Endodermal cell (in vitro differentiated cells): ENCODE measurements at regions not wholly inside any gene's neighbourhood (a gene's known extent, or its start where the extent isn't known, plus 50 kb on each side); places are given as distances from the start of the nearest gene placed in this dataset.

Experiments
- DNase-seq: peaks from one replicate; pipeline ENCODE4 v3.0.0-alpha.2; 2017
- H3K27ac ChIP-seq: 2 replicates; pipeline ENCODE4 v1.5.1; 2013; ENCODE audit warnings: mild to moderate bottlenecking, low read depth, low read length, moderate library complexity
- H3K27me3 ChIP-seq: 2 replicates; pipeline ENCODE4 v1.6.1; 2013; ENCODE audit warnings: mild to moderate bottlenecking, low read length, moderate library complexity; ENCODE audit not compliant: insufficient read depth, control insufficient read depth, poor library complexity, severe bottlenecking
- H3K36me3 ChIP-seq: 2 replicates; pipeline ENCODE4 v1.7.0; 2013; ENCODE audit warnings: mild to moderate bottlenecking, low read length, moderate library complexity; ENCODE audit not compliant: control insufficient read depth, insufficient read depth
- H3K4me1 ChIP-seq: one replicate; pipeline ENCODE4 v1.7.0; 2013; ENCODE audit warnings: low read length; ENCODE audit not compliant: control insufficient read depth, insufficient read depth
- H3K4me3 ChIP-seq: 2 replicates; pipeline ENCODE4 v1.5.1; 2013; ENCODE audit warnings: mild to moderate bottlenecking, low read length, moderate library complexity
- H3K9ac ChIP-seq: 2 replicates; pipeline ENCODE4 v1.6.1; 2013; ENCODE audit warnings: mild to moderate bottlenecking, low read length, moderate library complexity; ENCODE audit not compliant: poor library complexity, severe bottlenecking; ENCODE audit errors: extremely low read depth
- H3K9me3 ChIP-seq: 2 replicates; pipeline ENCODE4 v1.6.1; 2013; ENCODE audit warnings: mild to moderate bottlenecking, low read length, moderate library complexity; ENCODE audit not compliant: control insufficient read depth
- H3K27ac Mint-ChIP-seq: 2 replicates; pipeline ENCODE4 v1.8.0; 2020; ENCODE audit warnings: mixed read lengths
- H3K27me3 Mint-ChIP-seq: 2 replicates; pipeline ENCODE4 v1.8.0; 2021; ENCODE audit warnings: mild to moderate bottlenecking, mixed read lengths; ENCODE audit not compliant: insufficient read depth
- H3K36me3 Mint-ChIP-seq: 2 replicates; pipeline ENCODE4 v1.8.0; 2020; ENCODE audit warnings: low read depth, mixed read lengths
- H3K4me1 Mint-ChIP-seq: 2 replicates; pipeline ENCODE4 v1.8.0; 2020; ENCODE audit warnings: mixed read lengths
- H3K4me3 Mint-ChIP-seq: 2 replicates; pipeline ENCODE4 v1.8.0; 2020; ENCODE audit warnings: mild to moderate bottlenecking, moderate library complexity, mixed read lengths
- H3K9me3 Mint-ChIP-seq: 2 replicates; pipeline ENCODE4 v1.8.0; 2020; ENCODE audit warnings: mild to moderate bottlenecking, mixed read lengths
- WGBS, 2 experiments: methylation state at CpG; one replicate each; pipeline versions ENCODE4 v1.1.5 to v1.1.7; 2013; ENCODE audit warnings: missing lambda C conversion rate in 2 of 2, mixed read lengths in 1 of 2; ENCODE audit not compliant: insufficient coverage in 1 of 2, insufficient read length in 1 of 2; 5-methylcytosine and 5-hydroxymethylcytosine counted together
- TF ChIP-seq, protein P1 (sequence below): fragments of 200-600 bp; sonication (generic); conservative IDR thresholded peaks from 2 replicates; pipeline ENCODE4 v1.5.0; 2021; ENCODE audit warnings: antibody characterized with exemption, mild to moderate bottlenecking

DNA sequence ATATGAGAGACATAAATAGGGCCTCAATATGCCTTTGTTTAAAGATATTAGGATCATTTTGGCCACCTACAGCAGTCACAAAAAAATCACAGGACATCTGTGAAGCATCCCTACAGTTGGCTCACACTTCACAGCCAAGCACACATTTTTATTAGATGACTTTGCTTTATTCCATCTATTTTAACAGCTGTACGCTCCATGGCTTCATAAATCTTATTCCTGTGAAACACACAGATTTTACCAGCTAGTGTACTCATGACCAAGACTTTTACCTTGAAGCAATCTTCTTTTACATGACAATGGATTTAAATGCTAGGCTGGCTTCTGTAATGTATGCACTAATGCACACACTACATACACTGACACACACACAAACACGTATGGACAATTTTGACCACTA lies 254.8 kb upstream of the PITRM1 start:
- Histone ChIP-seq H3K27ac (no peak overlapping the region), H3K4me1 (no peaks in the 10 kb centered on the region), H3K9me3 (no peaks in the 10 kb centered on the region), H3K27me3 (no peaks in the 10 kb centered on the region), H3K36me3 (no peaks in the 10 kb centered on the region), H3K9ac (no peak overlapping the region), H3K4me3 (no peak overlapping the region)
- DNase-seq: no peak
- Mint-ChIP-seq H3K4me1 (no peaks in the 10 kb centered on the region), H3K36me3 (no peaks in the 10 kb centered on the region), H3K9me3 (no peaks in the 10 kb centered on the region), H3K4me3 (no peak overlapping the region), H3K27me3 (no peaks in the 10 kb centered on the region), H3K27ac (no peak overlapping the region)
- 95 to 100% methylated on average over 1 to 2 of the region's 2 CpGs for WGBS, 2 experiments
- TF ChIP-seq, protein P1, sequence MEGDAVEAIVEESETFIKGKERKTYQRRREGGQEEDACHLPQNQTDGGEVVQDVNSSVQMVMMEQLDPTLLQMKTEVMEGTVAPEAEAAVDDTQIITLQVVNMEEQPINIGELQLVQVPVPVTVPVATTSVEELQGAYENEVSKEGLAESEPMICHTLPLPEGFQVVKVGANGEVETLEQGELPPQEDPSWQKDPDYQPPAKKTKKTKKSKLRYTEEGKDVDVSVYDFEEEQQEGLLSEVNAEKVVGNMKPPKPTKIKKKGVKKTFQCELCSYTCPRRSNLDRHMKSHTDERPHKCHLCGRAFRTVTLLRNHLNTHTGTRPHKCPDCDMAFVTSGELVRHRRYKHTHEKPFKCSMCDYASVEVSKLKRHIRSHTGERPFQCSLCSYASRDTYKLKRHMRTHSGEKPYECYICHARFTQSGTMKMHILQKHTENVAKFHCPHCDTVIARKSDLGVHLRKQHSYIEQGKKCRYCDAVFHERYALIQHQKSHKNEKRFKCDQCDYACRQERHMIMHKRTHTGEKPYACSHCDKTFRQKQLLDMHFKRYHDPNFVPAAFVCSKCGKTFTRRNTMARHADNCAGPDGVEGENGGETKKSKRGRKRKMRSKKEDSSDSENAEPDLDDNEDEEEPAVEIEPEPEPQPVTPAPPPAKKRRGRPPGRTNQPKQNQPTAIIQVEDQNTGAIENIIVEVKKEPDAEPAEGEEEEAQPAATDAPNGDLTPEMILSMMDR: no peak

DNA sequence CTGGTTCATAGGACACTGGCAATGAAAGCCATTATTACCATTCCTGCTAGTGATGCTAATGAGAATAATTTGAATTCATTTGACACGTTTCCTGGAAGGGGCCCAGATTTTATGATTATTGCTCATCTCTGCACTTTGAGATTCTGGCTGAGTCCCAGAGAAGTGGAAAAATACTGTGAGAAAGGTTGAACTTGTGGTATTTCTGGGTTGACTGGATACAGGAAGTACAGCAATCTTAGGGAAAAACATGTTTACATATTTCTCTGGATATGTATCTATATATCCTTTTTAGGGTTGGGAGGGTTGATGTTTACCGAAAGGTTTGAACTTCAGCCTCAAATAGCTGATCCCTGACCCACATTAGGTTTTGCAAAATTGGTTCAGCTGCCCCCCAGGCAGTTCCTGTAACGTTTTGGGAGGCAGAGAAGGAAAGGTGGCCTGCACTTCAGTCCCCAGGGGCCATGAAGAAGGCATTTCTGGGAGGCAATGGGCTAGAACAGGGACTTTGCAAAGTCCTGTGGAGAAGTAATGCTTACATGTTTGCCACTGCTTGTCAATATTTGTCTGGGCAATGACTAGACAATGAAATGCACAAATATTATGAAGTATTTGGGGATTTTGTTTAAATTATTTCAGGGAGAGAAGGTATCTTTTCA lies 253.7 kb upstream of the PITRM1 start:
- no peaks in the 10 kb centered on the region for H3K27me3 Mint-ChIP-seq
- no peaks in the 10 kb centered on the region for H3K4me1 ChIP-seq
- 87 to 88% methylated on average over 1 to 3 of the region's 3 CpGs for WGBS, 2 experiments
- H3K27ac Mint-ChIP-seq: no peak overlapping the region
- no peaks in the 10 kb centered on the region for H3K4me1 Mint-ChIP-seq
- no peaks in the 10 kb centered on the region for H3K27me3 ChIP-seq
- no peak for DNase-seq
- H3K4me3 Mint-ChIP-seq: no peak overlapping the region
- no peak overlapping the region for H3K27ac ChIP-seq
- H3K9me3 ChIP-seq: no peaks in the 10 kb centered on the region
- no peaks in the 10 kb centered on the region for H3K9me3 Mint-ChIP-seq
- no peaks in the 10 kb centered on the region for H3K36me3 ChIP-seq
- no peak overlapping the region for H3K9ac ChIP-seq
- H3K36me3 Mint-ChIP-seq: no peaks in the 10 kb centered on the region
- TF ChIP-seq, protein P1: no peak
- no peak overlapping the region for H3K4me3 ChIP-seq

DNA sequence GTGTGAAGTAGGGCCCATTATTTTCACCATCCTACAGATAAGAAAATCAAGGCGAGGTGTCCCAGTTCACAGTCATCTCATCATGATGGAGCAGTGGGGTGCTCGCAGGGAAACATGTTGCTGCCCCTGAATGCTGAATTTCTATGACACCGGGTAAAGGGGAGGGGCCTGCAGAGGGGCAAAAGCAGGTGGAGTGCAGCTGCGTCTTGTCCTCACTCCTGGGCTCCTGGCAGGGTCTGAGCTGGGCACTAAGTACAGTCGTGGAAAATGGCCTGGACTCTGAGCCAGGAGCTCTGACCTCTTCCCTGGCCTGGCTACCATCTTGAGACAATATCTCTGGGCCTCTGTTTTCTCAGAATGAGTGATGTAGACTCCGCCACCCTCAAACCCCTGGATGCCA lies 253.1 kb upstream of the PITRM1 start:
- H3K27ac ChIP-seq: no peak overlapping the region
- H3K36me3 ChIP-seq: no peaks in the 10 kb centered on the region
- H3K9me3 ChIP-seq: no peaks in the 10 kb centered on the region
- DNase-seq: no peak
- Mint-ChIP-seq H3K9me3 (no peaks in the 10 kb centered on the region), H3K4me1 (no peaks in the 10 kb centered on the region), H3K36me3 (no peaks in the 10 kb centered on the region), H3K27me3 (no peaks in the 10 kb centered on the region), H3K4me3 (no peak overlapping the region), H3K27ac (no peak overlapping the region)
- no peaks in the 10 kb centered on the region for H3K27me3 ChIP-seq
- no peaks in the 10 kb centered on the region for H3K4me1 ChIP-seq
- no peak overlapping the region for H3K9ac ChIP-seq
- no peak overlapping the region for H3K4me3 ChIP-seq
- TF ChIP-seq, protein P1: no peak
- 89 to 100% methylated on average over 2 to 6 of the region's 6 CpGs for WGBS, 2 experiments
